Mesenchymal stem cell (in vitro differentiated cells and primary cell): ENCODE measurements at regions not wholly inside any gene's neighbourhood (a gene's known extent, or its start where the extent isn't known, plus 50 kb on each side); places are given as distances from the start of the nearest gene placed in this dataset.

Experiments used
- DNase-seq: peaks from one replicate; pipeline ENCODE4 v3.0.0-alpha.2; 2013
- H2AFZ ChIP-seq: one replicate; pipeline ENCODE4 v1.6.1; 2013; ENCODE audit warnings: low read depth, mild to moderate bottlenecking, control low read depth, inconsistent platforms, low read length, moderate library complexity
- H2AK5ac ChIP-seq: 2 replicates; pipeline ENCODE4 v1.6.1; 2013; ENCODE audit warnings: low read length, moderate library complexity, mild to moderate bottlenecking, inconsistent platforms; ENCODE audit not compliant: severe bottlenecking
- H2BK120ac ChIP-seq: one replicate; pipeline ENCODE4 v1.6.1; 2013; ENCODE audit warnings: low read depth, mild to moderate bottlenecking, inconsistent platforms, low read length, moderate library complexity
- H2BK12ac ChIP-seq, 2 experiments: one replicate each; pipeline ENCODE4 v1.6.1; 2013; ENCODE audit warnings: inconsistent platforms in 2 of 2, low read length in 2 of 2, mild to moderate bottlenecking in 2 of 2, moderate library complexity in 2 of 2, control low read depth in 1 of 2
- H2BK15ac ChIP-seq: one replicate; pipeline ENCODE4 v1.6.1; 2013; ENCODE audit warnings: mild to moderate bottlenecking, low read depth, inconsistent platforms; ENCODE audit not compliant: poor library complexity, severe bottlenecking
- H2BK5ac ChIP-seq: 2 replicates; pipeline ENCODE4 v1.6.1; 2013; ENCODE audit warnings: low read depth, mild to moderate bottlenecking, low read length, control low read depth, inconsistent platforms; ENCODE audit not compliant: poor library complexity, severe bottlenecking
- H3K14ac ChIP-seq, 2 experiments: one replicate each; pipeline ENCODE4 v1.6.1; 2013; ENCODE audit warnings: inconsistent platforms in 2 of 2, low read length in 2 of 2, control low read depth in 1 of 2, mild to moderate bottlenecking in 1 of 2, moderate library complexity in 1 of 2
- H3K18ac ChIP-seq, 2 experiments: one replicate each; pipeline ENCODE4 v1.6.1; 2013; ENCODE audit warnings: inconsistent platforms in 2 of 2, low read length in 2 of 2, control low read depth in 1 of 2, low read depth in 1 of 2, mild to moderate bottlenecking in 1 of 2
- H3K23ac ChIP-seq, 2 experiments: one replicate each; pipeline ENCODE4 v1.6.1; 2013; ENCODE audit warnings: inconsistent platforms in 2 of 2, low read length in 2 of 2, mild to moderate bottlenecking in 2 of 2, moderate library complexity in 2 of 2, control low read depth in 1 of 2
- H3K27ac ChIP-seq: 2 replicates; pipeline ENCODE4 v1.5.1; 2013; ENCODE audit warnings: mild to moderate bottlenecking, moderate library complexity, low read length, control low read depth, inconsistent platforms; ENCODE audit not compliant: poor library complexity, severe bottlenecking
- H3K27me3 ChIP-seq, 2 experiments: 2 replicates each; pipeline versions ENCODE4 v1.6.1 to v1.7.0; 2013; ENCODE audit warnings: low read length in 2 of 2, mild to moderate bottlenecking in 2 of 2, moderate library complexity in 2 of 2, control low read depth in 1 of 2, inconsistent platforms in 1 of 2; ENCODE audit not compliant: control insufficient read depth in 1 of 2, insufficient read depth in 1 of 2
- H3K36me3 ChIP-seq, 2 experiments: 2 replicates each; pipeline versions ENCODE4 v1.6.1 to v1.7.0; 2013; ENCODE audit warnings: low read length in 2 of 2, control low read depth in 1 of 2, inconsistent platforms in 1 of 2, low read depth in 1 of 2, mild to moderate bottlenecking in 1 of 2; ENCODE audit not compliant: insufficient read depth in 2 of 2, control insufficient read depth in 1 of 2
- H3K4ac ChIP-seq, 2 experiments: one replicate each; pipeline ENCODE4 v1.6.1; 2013; ENCODE audit warnings: inconsistent platforms in 2 of 2, low read length in 2 of 2, mild to moderate bottlenecking in 2 of 2, moderate library complexity in 2 of 2, control low read depth in 1 of 2, low read depth in 1 of 2
- H3K4me1 ChIP-seq: 2 replicates; pipeline ENCODE4 v1.6.1; 2013; ENCODE audit warnings: low read depth, low read length, control low read depth; ENCODE audit not compliant: control insufficient read depth, insufficient read depth
- H3K4me2 ChIP-seq: 2 replicates; pipeline ENCODE4 v1.6.1; 2013; ENCODE audit warnings: low read length, mild to moderate bottlenecking, inconsistent platforms; ENCODE audit not compliant: poor library complexity, severe bottlenecking
- H3K4me3 ChIP-seq, 2 experiments: 2 replicates each; pipeline versions ENCODE4 v1.5.1 to v1.7.0; 2013; ENCODE audit warnings: low read length in 2 of 2, mild to moderate bottlenecking in 2 of 2, control low read depth in 1 of 2, low read depth in 1 of 2; ENCODE audit not compliant: insufficient read depth in 1 of 2
- H3K79me1 ChIP-seq: replicated peaks from 2 replicates; pipeline ENCODE4 v1.6.1; 2013; ENCODE audit warnings: mild to moderate bottlenecking, control low read depth, low read length, inconsistent platforms; ENCODE audit not compliant: poor library complexity, severe bottlenecking
- H3K9ac ChIP-seq: 2 replicates; pipeline ENCODE4 v1.7.0; 2013; ENCODE audit warnings: mild to moderate bottlenecking, low read length, moderate library complexity
- H3K9me3 ChIP-seq: 2 replicates; pipeline ENCODE4 v1.7.0; 2013; ENCODE audit warnings: mild to moderate bottlenecking, low read length; ENCODE audit not compliant: control insufficient read depth
- H4K8ac ChIP-seq: one replicate; pipeline ENCODE4 v1.6.1; 2013; ENCODE audit warnings: inconsistent platforms, mild to moderate bottlenecking, low read length, moderate library complexity
- H4K91ac ChIP-seq: one replicate; pipeline ENCODE4 v1.6.1; 2013; ENCODE audit warnings: mild to moderate bottlenecking, low read length, inconsistent platforms
- WGBS: methylation state at CpG from one replicate; pipeline ENCODE4 v1.1.7; 2013; ENCODE audit warnings: mixed read lengths; 5-methylcytosine and 5-hydroxymethylcytosine counted together

- no peak overlapping the region for H2AFZ ChIP-seq
- H3K9ac ChIP-seq, result no peak overlapping the region
- H4K91ac ChIP-seq, result no peak overlapping the region
- H3K18ac ChIP-seq, result no peak overlapping the region
- no peak overlapping the region for H3K4ac ChIP-seq
- no peak overlapping the region for H4K8ac ChIP-seq
- no peaks in the 10 kb centered on the region for H3K27me3 ChIP-seq
- no peaks in the 10 kb centered on the region for H3K9me3 ChIP-seq
- no peak overlapping the region for H2BK120ac ChIP-seq
- H3K36me3 ChIP-seq, result no peaks in the 10 kb centered on the region
- H3K23ac ChIP-seq, result no peak overlapping the region
- H3K4me2 ChIP-seq, result no peak overlapping the region
- H3K14ac ChIP-seq, result no peak overlapping the region
- 80% methylated on average over 7 of the region's 10 CpGs for WGBS
- no peak overlapping the region for H3K4me3 ChIP-seq
- H3K79me1 ChIP-seq, result no peaks in the 10 kb centered on the region
- peak overlapping the region; percentile 68 for H3K27ac ChIP-seq
- no peak overlapping the region for H2AK5ac ChIP-seq
- peak; percentile 8 for DNase-seq
- H2BK5ac ChIP-seq, result no peak overlapping the region
- no peak overlapping the region for H2BK12ac ChIP-seq
- no peaks in the 10 kb centered on the region for H3K4me1 ChIP-seq
- no peak overlapping the region for H2BK15ac ChIP-seq
These were observed 148.6 kb upstream of the FIGN start for GRCh38 chr2:163884416-163884815.

GRCh38 chr2:163878718-163879117 is 142.9 kb upstream of the FIGN start:
- H4K8ac ChIP-seq, result no peak overlapping the region
- no peaks in the 10 kb centered on the region for H3K9me3 ChIP-seq
- H3K14ac ChIP-seq, result no peak overlapping the region
- H3K4me1 ChIP-seq, result no peaks in the 10 kb centered on the region
- no peak overlapping the region for H2BK5ac ChIP-seq
- H3K27me3 ChIP-seq, result no peaks in the 10 kb centered on the region
- no peak overlapping the region for H3K23ac ChIP-seq
- H2BK15ac ChIP-seq, result no peak overlapping the region
- H3K36me3 ChIP-seq, result no peaks in the 10 kb centered on the region
- H2AFZ ChIP-seq, result no peak overlapping the region
- H3K18ac ChIP-seq, result no peak overlapping the region
- H3K9ac ChIP-seq, result no peak overlapping the region
- H2AK5ac ChIP-seq, result peak overlapping the region; percentile 70
- no peak overlapping the region for H3K4ac ChIP-seq
- DNase-seq, result peak; percentile 16
- H4K91ac ChIP-seq, result no peak overlapping the region
- H2BK12ac ChIP-seq, result no peak overlapping the region
- H3K4me3 ChIP-seq, result no peak overlapping the region
- WGBS, result 54% methylated on average over 4 of the region's 4 CpGs
- no peak overlapping the region for H3K4me2 ChIP-seq
- no peak overlapping the region for H2BK120ac ChIP-seq
- H3K27ac ChIP-seq, result no peak overlapping the region
- no peaks in the 10 kb centered on the region for H3K79me1 ChIP-seq

- Histone ChIP-seq H3K4me1 (no peaks in the 10 kb centered on the region), H4K91ac (no peak overlapping the region), H3K23ac (no peak overlapping the region), H3K4ac (no peak overlapping the region), H3K4me2 (no peak overlapping the region), H3K9me3 (no peaks in the 10 kb centered on the region), H3K14ac (no peak overlapping the region), H3K4me3 (peak overlapping the region in 1 of 2 experiments; percentile 43), H3K27ac (peak overlapping the region; percentile 79), H2AK5ac (no peak overlapping the region), H4K8ac (no peak overlapping the region), H2BK12ac (no peak overlapping the region), H3K79me1 (no peaks in the 10 kb centered on the region), H2BK15ac (no peak overlapping the region), H2BK5ac (no peak overlapping the region), H3K18ac (no peak overlapping the region), H3K9ac (peak overlapping the region; percentile 19), H3K36me3 (no peaks in the 10 kb centered on the region), H2BK120ac (no peak overlapping the region), H3K27me3 (no peaks in the 10 kb centered on the region), H2AFZ (no peak overlapping the region)
- DNase-seq, result peak; percentile 31
- 0% methylated on average over 1 of the region's 3 CpGs for WGBS
These were observed 141.5 kb upstream of the FIGN start for GRCh38 chr2:163877316-163877715.

DNA sequence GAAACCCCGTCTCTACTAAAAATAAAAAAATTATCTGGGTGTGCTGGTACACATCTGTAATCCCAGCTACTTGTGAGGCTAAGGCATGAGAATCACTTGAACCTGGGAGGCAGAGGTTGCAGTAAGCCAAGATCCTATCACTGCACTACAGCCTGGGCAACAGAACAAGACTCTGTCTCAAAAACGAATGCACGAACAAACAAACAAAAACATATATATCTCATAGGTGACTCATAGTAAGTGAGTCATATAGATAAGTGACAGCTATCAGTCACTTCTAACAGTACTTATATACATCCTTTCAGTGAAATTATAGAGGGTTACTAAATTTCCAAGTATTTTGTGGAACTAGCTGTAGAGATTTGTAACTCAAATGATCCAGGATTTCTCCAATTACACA is 127.3 kb upstream of the FIGN start:
- no peak overlapping the region for H3K4ac ChIP-seq
- no CpG with 5 or more reads among the region's 3 CpGs for WGBS

More for the DNA sequence above, 127.3 kb upstream of the FIGN start:
- no peak overlapping the region for H4K8ac ChIP-seq
- H3K9me3 ChIP-seq, result no peaks in the 10 kb centered on the region
- no peaks in the 10 kb centered on the region for H3K27me3 ChIP-seq
- H2BK5ac ChIP-seq, result no peak overlapping the region
- no peak overlapping the region for H2BK15ac ChIP-seq
- no peak overlapping the region for H2AFZ ChIP-seq
- no peak overlapping the region for H3K4me3 ChIP-seq
- no peak overlapping the region for H3K9ac ChIP-seq
- H2BK12ac ChIP-seq, result no peak overlapping the region
- H3K18ac ChIP-seq, result no peak overlapping the region
- no peaks in the 10 kb centered on the region for H3K4me1 ChIP-seq
- H3K79me1 ChIP-seq, result no peaks in the 10 kb centered on the region
- no peak overlapping the region for H2AK5ac ChIP-seq
- no peak overlapping the region for H4K91ac ChIP-seq
- no peak overlapping the region for H3K4me2 ChIP-seq
- H3K36me3 ChIP-seq, result no peaks in the 10 kb centered on the region
- no peak for DNase-seq
- no peak overlapping the region for H3K23ac ChIP-seq
- H3K27ac ChIP-seq, result no peak overlapping the region
- H2BK120ac ChIP-seq, result no peak overlapping the region
- no peak overlapping the region for H3K14ac ChIP-seq
